ENCODE measurements at regions not wholly inside any gene's neighbourhood (a gene's known extent, or its start where the extent isn't known, plus 50 kb on each side); places are given as distances from the start of the nearest gene placed in this dataset.
"Not testable (repeated sequence)": the region's sequence is repeated elsewhere in the genome, so short reads cannot be mapped to it uniquely, and the experiment has no call there.

- Histone ChIP-seq H3K4me3 (ENCODE audit: low read depth, low read length) (no peak overlapping the region), H3K36me3 (ENCODE audit: control insufficient read depth, insufficient read depth, low read length) (no peaks in the 10 kb centered on the region), H3K27me3 (ENCODE audit: control insufficient read depth, insufficient read depth, low read length) (no peaks in the 10 kb centered on the region)
- DNase-seq (ENCODE audit: low read depth) = no peak
- no peak for TF ChIP-seq CTCF (IDR thresholded peaks at IDR 0.05; ENCODE audit: insufficient read depth, low read length, poor library complexity, severe bottlenecking)
Measured at GRCh38 chr22:26972286-26972685, 314.9 kb downstream of the MIAT start.

GRCh38 chr22:26972915-26973314 is 315.5 kb downstream of the MIAT start:
- not testable (repeated sequence) for H3K4me3 ChIP-seq (ENCODE audit: low read depth, low read length); DNase-seq (ENCODE audit: low read depth); H3K36me3 ChIP-seq (ENCODE audit: control insufficient read depth, insufficient read depth, low read length); H3K27me3 ChIP-seq (ENCODE audit: control insufficient read depth, insufficient read depth, low read length)

GRCh38 chr22:26974034-26974433 is 316.6 kb downstream of the MIAT start:
- no peaks in the 10 kb centered on the region for H3K36me3 ChIP-seq (ENCODE audit: control insufficient read depth, insufficient read depth, low read length)
- no peak for TF ChIP-seq CTCF (IDR thresholded peaks at IDR 0.05; ENCODE audit: insufficient read depth, low read length, poor library complexity, severe bottlenecking)
- H3K4me3 ChIP-seq (ENCODE audit: low read depth, low read length) = no peak overlapping the region
- no peak for DNase-seq (ENCODE audit: low read depth)
- no peaks in the 10 kb centered on the region for H3K27me3 ChIP-seq (ENCODE audit: control insufficient read depth, insufficient read depth, low read length)

- no peak overlapping the region for H3K4me3 ChIP-seq (ENCODE audit: low read depth, low read length)
- TF ChIP-seq CTCF (IDR thresholded peaks at IDR 0.05; ENCODE audit: insufficient read depth, low read length, poor library complexity, severe bottlenecking) = no peak
- DNase-seq (ENCODE audit: low read depth) = no peak
- no peaks in the 10 kb centered on the region for H3K36me3 ChIP-seq (ENCODE audit: control insufficient read depth, insufficient read depth, low read length)
- H3K27me3 ChIP-seq (ENCODE audit: control insufficient read depth, insufficient read depth, low read length) = no peaks in the 10 kb centered on the region
Measured at GRCh38 chr22:26974914-26975803, 317.8 kb downstream of the MIAT start.

GRCh38 chr22:26975865-26976264 is 318.5 kb downstream of the MIAT start:
- DNase-seq (ENCODE audit: low read depth) = no peak

More at GRCh38 chr22:26975865-26976264, 318.5 kb downstream of the MIAT start:
- no peak for TF ChIP-seq CTCF (IDR thresholded peaks at IDR 0.05; ENCODE audit: insufficient read depth, low read length, poor library complexity, severe bottlenecking)
- Histone ChIP-seq H3K27me3 (ENCODE audit: control insufficient read depth, insufficient read depth, low read length) (no peaks in the 10 kb centered on the region), H3K4me3 (ENCODE audit: low read depth, low read length) (no peak overlapping the region), H3K36me3 (ENCODE audit: control insufficient read depth, insufficient read depth, low read length) (no peaks in the 10 kb centered on the region)

All from kidney epithelial cell (primary cell).